PC-9 (cell line): ENCODE measurements at regions not wholly inside any gene's neighbourhood (a gene's known extent, or its start where the extent isn't known, plus 50 kb on each side); places are given as distances from the start of the nearest gene placed in this dataset.

Experiments
- BruUV-seq: library from RNA; stranded (reverse); fragments of 400-500 nt; replicated peaks from 2 replicates; lab custom pipeline; 2021; lab: Mats Ljungman, UMichigan
- CTCF ChIA-PET: fragments of 300-600 bp; sonication (Branson Sonifier 250); formaldehyde crosslinking; loops from one replicate; lab custom pipeline; 2022; ENCODE audit warnings: antibody characterized with exemption; lab: Charles Lee
- POLR2A ChIA-PET: fragments of 300-600 bp; sonication (Branson Sonifier 250); formaldehyde crosslinking; loops from one replicate; lab custom pipeline; 2022; ENCODE audit warnings: antibody characterized with exemption; ENCODE audit not compliant: unreplicated experiment; lab: Charles Lee
- DNase-seq, 2 experiments: peaks; one replicate each; pipeline versions ENCODE4 v3.0.0 to v3.0.0-alpha.2; 2015 to 2022; ENCODE audit warnings: mixed read lengths in 1 of 2
- H2AFZ ChIP-seq: fragments of 200-600 bp; sonication (generic); 2 replicates; pipeline ENCODE4 v1.8.1; 2017; ENCODE audit warnings: antibody characterized with exemption
- H3F3A ChIP-seq: fragments of 200-600 bp; sonication (generic); 2 replicates; pipeline ENCODE4 v1.8.1; 2017; ENCODE audit warnings: antibody characterized with exemption, mild to moderate bottlenecking, low read depth; ENCODE audit not compliant: insufficient read depth
- H3K27ac ChIP-seq: fragments of 200-600 bp; sonication (generic); 2 replicates; pipeline ENCODE4 v1.6.1; 2016; ENCODE audit warnings: mixed run types
- H3K27me3 ChIP-seq: fragments of 200-600 bp; sonication (generic); 2 replicates; pipeline ENCODE4 v1.6.1; 2016; ENCODE audit warnings: low read depth, mixed run types; ENCODE audit not compliant: insufficient read depth
- H3K36me3 ChIP-seq: fragments of 200-600 bp; sonication (generic); 2 replicates; pipeline ENCODE4 v1.6.1; 2016; ENCODE audit warnings: low read depth, mixed run types
- H3K4me1 ChIP-seq: fragments of 200-600 bp; sonication (generic); replicated peaks from 2 replicates; pipeline ENCODE4 v1.6.1; 2016; ENCODE audit warnings: mixed run types; ENCODE audit not compliant: insufficient read depth
- H3K4me2 ChIP-seq: fragments of 200-600 bp; sonication (generic); 2 replicates; pipeline ENCODE4 v1.6.1; 2017; ENCODE audit warnings: mixed run types
- H3K4me3 ChIP-seq: fragments of 200-600 bp; sonication (generic); 2 replicates; pipeline ENCODE4 v1.6.1; 2016; ENCODE audit warnings: mixed run types
- H3K79me2 ChIP-seq: fragments of 200-600 bp; sonication (generic); 2 replicates; pipeline ENCODE4 v1.6.1; 2017; ENCODE audit warnings: low read depth, mixed run types
- H3K9me2 ChIP-seq: fragments of 200-600 bp; sonication (generic); 2 replicates; pipeline ENCODE4 v1.8.1; 2017; ENCODE audit warnings: mild to moderate bottlenecking; ENCODE audit not compliant: insufficient read depth
- H3K9me3 ChIP-seq: fragments of 200-600 bp; sonication (generic); 2 replicates; pipeline ENCODE4 v1.8.1; 2016; ENCODE audit warnings: low read depth; ENCODE audit not compliant: insufficient read depth
- H4K20me1 ChIP-seq: fragments of 200-600 bp; sonication (generic); 2 replicates; pipeline ENCODE4 v1.8.1; 2017; ENCODE audit not compliant: insufficient read depth
- CTCF ChIP-seq: fragments of 200-600 bp; sonication (generic); conservative IDR thresholded peaks from 2 replicates; pipeline ENCODE4 v1.6.1; 2017; ENCODE audit warnings: mixed run types, antibody characterized with exemption, mild to moderate bottlenecking, moderate library complexity
- EZH2 ChIP-seq: fragments of 200-600 bp; sonication (generic); IDR thresholded peaks from 2 replicates; pipeline ENCODE4 v1.8.0; 2017; ENCODE audit warnings: antibody characterized with exemption, low read depth
- intact Hi-C: fragments of 100-400 bp; cut with micrococcal nuclease; formaldehyde crosslinking; loops from one replicate; pipeline ENCODE4 v1.10.0; 2022; ENCODE audit not compliant: unreplicated experiment

GRCh38 chr5:169413416-169413815 lies 112.5 kb upstream of the SLIT3 start:
- Histone ChIP-seq H2AFZ (no peak overlapping the region), H3K79me2 (no peaks in the 10 kb centered on the region), H4K20me1 (no peaks in the 10 kb centered on the region), H3K4me1 (no peaks in the 10 kb centered on the region), H3K27me3 (no peaks in the 10 kb centered on the region), H3K9me3 (no peaks in the 10 kb centered on the region; the same call in 1 of the 2 replicates), H3K4me3 (no peak overlapping the region), H3K4me2 (no peak overlapping the region), H3K36me3 (no peaks in the 10 kb centered on the region), H3K27ac (no peak overlapping the region), H3F3A (no peaks in the 10 kb centered on the region), H3K9me2 (no peaks in the 10 kb centered on the region)
- no peak for DNase-seq
- TF ChIP-seq EZH2 (no peak), CTCF (no peak)
- intact Hi-C loops: loop anchor here (10.0 kb wide), 1 partner anchor 109 kb away; the partner anchor contains the start of gene SLIT3
- BruUV-seq: no TSS peak
- ChIA-PET CTCF (no interaction called here), POLR2A (no interaction called here)

GRCh38 chr5:169412831-169413230 lies 111.9 kb upstream of the SLIT3 start:
- no peak overlapping the region for H3K27ac ChIP-seq
- intact Hi-C loops: loop anchor here (10.0 kb wide), 1 partner anchor 108 kb away; the partner anchor contains the start of gene SLIT3
- H3K27me3 ChIP-seq: no peaks in the 10 kb centered on the region
- H3K36me3 ChIP-seq: no peaks in the 10 kb centered on the region
- BruUV-seq: no TSS peak
- no peaks in the 10 kb centered on the region for H3K79me2 ChIP-seq
- no peak overlapping the region for H3K4me2 ChIP-seq
- H3K9me2 ChIP-seq: no peaks in the 10 kb centered on the region
- no peaks in the 10 kb centered on the region for H3F3A ChIP-seq
- no peaks in the 10 kb centered on the region for H3K9me3 ChIP-seq
- POLR2A ChIA-PET: no interaction called here
- no peak overlapping the region for H2AFZ ChIP-seq
- CTCF ChIA-PET: no interaction called here
- TF ChIP-seq EZH2 (no peak), CTCF (no peak)
- H4K20me1 ChIP-seq: no peaks in the 10 kb centered on the region
- H3K4me3 ChIP-seq: no peak overlapping the region
- no peak for DNase-seq
- H3K4me1 ChIP-seq: no peaks in the 10 kb centered on the region

GRCh38 chr5:169411786-169412430 lies 111.0 kb upstream of the SLIT3 start:
- no peaks in the 10 kb centered on the region for H3K9me3 ChIP-seq
- POLR2A ChIA-PET: no interaction called here
- no peak overlapping the region for H2AFZ ChIP-seq
- no peaks in the 10 kb centered on the region for H3K27me3 ChIP-seq
- TF ChIP-seq CTCF: no peak
- CTCF ChIA-PET: no interaction called here
- H3K4me2 ChIP-seq: no peak overlapping the region
- H3K36me3 ChIP-seq: no peaks in the 10 kb centered on the region
- DNase-seq: no peak
- no peak overlapping the region for H3K4me3 ChIP-seq
- BruUV-seq: no TSS peak
- H4K20me1 ChIP-seq: no peaks in the 10 kb centered on the region
- intact Hi-C loops: loop anchor here (10.0 kb wide), 1 partner anchor 107 kb away; the partner anchor contains the start of gene SLIT3
- H3F3A ChIP-seq: no peaks in the 10 kb centered on the region
- H3K4me1 ChIP-seq: no peaks in the 10 kb centered on the region
- H3K9me2 ChIP-seq: no peaks in the 10 kb centered on the region
- no peak overlapping the region for H3K27ac ChIP-seq
- no peaks in the 10 kb centered on the region for H3K79me2 ChIP-seq
